ENCODE measurements at regions not wholly inside any gene's neighbourhood (a gene's known extent, or its start where the extent isn't known, plus 50 kb on each side); places are given as distances from the start of the nearest gene placed in this dataset.

- no peak for DNase-seq
- no peak overlapping the region for H4K8ac ChIP-seq (ENCODE audit: low read depth, low read length)
- H4K91ac ChIP-seq (ENCODE audit: low read depth, low read length): no peak overlapping the region
- no peak overlapping the region for H3K23ac ChIP-seq (ENCODE audit: low read length)
- H2AFZ ChIP-seq (ENCODE audit: insufficient read depth, low read length, poor library complexity): no peak overlapping the region
- no peak overlapping the region for H2BK12ac ChIP-seq (ENCODE audit: low read length)
- H3K18ac ChIP-seq (ENCODE audit: low read length): no peak overlapping the region
- H3K9me3 ChIP-seq (ENCODE audit: insufficient read depth, low read depth, low read length): no peaks in the 10 kb centered on the region
- no peak overlapping the region for H3K14ac ChIP-seq (ENCODE audit: low read length)
- H3K27ac ChIP-seq (ENCODE audit: low read depth, low read length): no peak overlapping the region
- no CpG with 5 or more reads among the region's 7 CpGs for WGBS (ENCODE audit: extremely low coverage, insufficient coverage, insufficient read length)
- H3K4ac ChIP-seq (ENCODE audit: low read depth, low read length): no peak overlapping the region
- no peaks in the 10 kb centered on the region for H3K36me3 ChIP-seq (ENCODE audit: control insufficient read depth in 1 of 2, insufficient read depth in 2 of 2, low read length in 2 of 2)
- no peaks in the 10 kb centered on the region for H3K79me1 ChIP-seq (ENCODE audit: low read length)
- H2AK5ac ChIP-seq (ENCODE audit: low read length): no peak overlapping the region
- no peaks in the 10 kb centered on the region for H3K27me3 ChIP-seq (ENCODE audit: insufficient read depth, low read length)
- no peak overlapping the region for H3K4me3 ChIP-seq (ENCODE audit: low read depth, low read length)
- H2BK5ac ChIP-seq (ENCODE audit: low read depth, low read length, poor library complexity): no peak overlapping the region
- H3K9ac ChIP-seq (ENCODE audit: low read length): no peak overlapping the region
- no peak overlapping the region for H3K4me2 ChIP-seq (ENCODE audit: low read length)
- H3K79me2 ChIP-seq (ENCODE audit: control insufficient read depth, insufficient read depth, low read length, poor library complexity): no peaks in the 10 kb centered on the region
- no peak overlapping the region for H2BK120ac ChIP-seq (ENCODE audit: insufficient read depth, low read length, poor library complexity)
- H3K4me1 ChIP-seq (ENCODE audit: control insufficient read depth in 1 of 2, insufficient read depth in 2 of 2, low read length in 2 of 2): no peaks in the 10 kb centered on the region
- no peak overlapping the region for H4K12ac ChIP-seq (ENCODE audit: low read depth, low read length)
These were observed 233.1 kb upstream of the FERMT1 start for GRCh38 chr20:6355754-6356451.

GRCh38 chr20:6348908-6349307 is 226.1 kb upstream of the FERMT1 start:
- H4K12ac ChIP-seq (ENCODE audit: low read depth, low read length): no peak overlapping the region
- no peak overlapping the region for H3K27ac ChIP-seq (ENCODE audit: low read depth, low read length)
- no peak overlapping the region for H4K91ac ChIP-seq (ENCODE audit: low read depth, low read length)
- H2BK5ac ChIP-seq (ENCODE audit: low read depth, low read length, poor library complexity): no peak overlapping the region
- no peaks in the 10 kb centered on the region for H3K36me3 ChIP-seq (ENCODE audit: control insufficient read depth in 1 of 2, insufficient read depth in 2 of 2, low read length in 2 of 2)
- no peak overlapping the region for H2AFZ ChIP-seq (ENCODE audit: insufficient read depth, low read length, poor library complexity)
- H3K79me2 ChIP-seq (ENCODE audit: control insufficient read depth, insufficient read depth, low read length, poor library complexity): no peaks in the 10 kb centered on the region
- no peaks in the 10 kb centered on the region for H3K79me1 ChIP-seq (ENCODE audit: low read length)
- H3K4ac ChIP-seq (ENCODE audit: low read depth, low read length): no peak overlapping the region
- H3K4me3 ChIP-seq (ENCODE audit: low read depth, low read length): no peak overlapping the region
- H3K18ac ChIP-seq (ENCODE audit: low read length): no peak overlapping the region
- no peak overlapping the region for H3K9ac ChIP-seq (ENCODE audit: low read length)
- no peak overlapping the region for H4K8ac ChIP-seq (ENCODE audit: low read depth, low read length)
- H2AK5ac ChIP-seq (ENCODE audit: low read length): no peak overlapping the region
- DNase-seq: no peak
- H2BK120ac ChIP-seq (ENCODE audit: insufficient read depth, low read length, poor library complexity): no peak overlapping the region
- H3K4me2 ChIP-seq (ENCODE audit: low read length): no peak overlapping the region
- H3K23ac ChIP-seq (ENCODE audit: low read length): no peak overlapping the region
- H3K4me1 ChIP-seq (ENCODE audit: control insufficient read depth in 1 of 2, insufficient read depth in 2 of 2, low read length in 2 of 2): no peaks in the 10 kb centered on the region
- H2BK12ac ChIP-seq (ENCODE audit: low read length): no peak overlapping the region
- no peaks in the 10 kb centered on the region for H3K27me3 ChIP-seq (ENCODE audit: insufficient read depth, low read length)
- no peak overlapping the region for H3K14ac ChIP-seq (ENCODE audit: low read length)
- no peaks in the 10 kb centered on the region for H3K9me3 ChIP-seq (ENCODE audit: insufficient read depth, low read depth, low read length)

GRCh38 chr20:6347916-6348315 is 225.1 kb upstream of the FERMT1 start:
- Histone ChIP-seq H3K4me3 (ENCODE audit: low read depth, low read length) (no peak overlapping the region), H2BK5ac (ENCODE audit: low read depth, low read length, poor library complexity) (no peak overlapping the region), H3K23ac (ENCODE audit: low read length) (no peak overlapping the region)

GRCh38 chr20:6341491-6341890 is 218.7 kb upstream of the FERMT1 start:
- no peaks in the 10 kb centered on the region for H3K4me1 ChIP-seq (ENCODE audit: control insufficient read depth in 1 of 2, insufficient read depth in 2 of 2, low read length in 2 of 2)
- H2AK5ac ChIP-seq (ENCODE audit: low read length): no peak overlapping the region
- DNase-seq: no peak
- no peak overlapping the region for H3K18ac ChIP-seq (ENCODE audit: low read length)
- H2BK5ac ChIP-seq (ENCODE audit: low read depth, low read length, poor library complexity): no peak overlapping the region
- H3K27me3 ChIP-seq (ENCODE audit: insufficient read depth, low read length): no peaks in the 10 kb centered on the region
- no peak overlapping the region for H2BK12ac ChIP-seq (ENCODE audit: low read length)
- no peak overlapping the region for H4K8ac ChIP-seq (ENCODE audit: low read depth, low read length)
- no peaks in the 10 kb centered on the region for H3K9me3 ChIP-seq (ENCODE audit: insufficient read depth, low read depth, low read length)
- no peaks in the 10 kb centered on the region for H3K79me1 ChIP-seq (ENCODE audit: low read length)
- H3K36me3 ChIP-seq (ENCODE audit: control insufficient read depth in 1 of 2, insufficient read depth in 2 of 2, low read length in 2 of 2): no peaks in the 10 kb centered on the region
- no peak overlapping the region for H4K91ac ChIP-seq (ENCODE audit: low read depth, low read length)
- no peak overlapping the region for H2AFZ ChIP-seq (ENCODE audit: insufficient read depth, low read length, poor library complexity)
- H3K79me2 ChIP-seq (ENCODE audit: control insufficient read depth, insufficient read depth, low read length, poor library complexity): no peaks in the 10 kb centered on the region
- no peak overlapping the region for H3K23ac ChIP-seq (ENCODE audit: low read length)
- WGBS (ENCODE audit: extremely low coverage, insufficient coverage, insufficient read length): no CpG with 5 or more reads among the region's 1 CpG
- no peak overlapping the region for H3K27ac ChIP-seq (ENCODE audit: low read depth, low read length)
- no peak overlapping the region for H3K4ac ChIP-seq (ENCODE audit: low read depth, low read length)
- no peak overlapping the region for H2BK120ac ChIP-seq (ENCODE audit: insufficient read depth, low read length, poor library complexity)
- H4K12ac ChIP-seq (ENCODE audit: low read depth, low read length): no peak overlapping the region
- H3K14ac ChIP-seq (ENCODE audit: low read length): no peak overlapping the region
- no peak overlapping the region for H3K9ac ChIP-seq (ENCODE audit: low read length)
- H3K4me3 ChIP-seq (ENCODE audit: low read depth, low read length): no peak overlapping the region
- H3K4me2 ChIP-seq (ENCODE audit: low read length): no peak overlapping the region

More at GRCh38 chr20:6347916-6348315, 225.1 kb upstream of the FERMT1 start:
- no peak overlapping the region for H4K12ac ChIP-seq (ENCODE audit: low read depth, low read length)
- no peak overlapping the region for H4K91ac ChIP-seq (ENCODE audit: low read depth, low read length)
- H3K4me1 ChIP-seq (ENCODE audit: control insufficient read depth in 1 of 2, insufficient read depth in 2 of 2, low read length in 2 of 2): no peaks in the 10 kb centered on the region
- no peak overlapping the region for H3K27ac ChIP-seq (ENCODE audit: low read depth, low read length)
- H4K8ac ChIP-seq (ENCODE audit: low read depth, low read length): no peak overlapping the region
- H2BK12ac ChIP-seq (ENCODE audit: low read length): no peak overlapping the region
- no peaks in the 10 kb centered on the region for H3K79me2 ChIP-seq (ENCODE audit: control insufficient read depth, insufficient read depth, low read length, poor library complexity)
- no peak overlapping the region for H3K4ac ChIP-seq (ENCODE audit: low read depth, low read length)
- H3K18ac ChIP-seq (ENCODE audit: low read length): no peak overlapping the region
- no peak overlapping the region for H3K14ac ChIP-seq (ENCODE audit: low read length)
- H2AFZ ChIP-seq (ENCODE audit: insufficient read depth, low read length, poor library complexity): no peak overlapping the region
- no peaks in the 10 kb centered on the region for H3K36me3 ChIP-seq (ENCODE audit: control insufficient read depth in 1 of 2, insufficient read depth in 2 of 2, low read length in 2 of 2)
- DNase-seq: no peak
- no peaks in the 10 kb centered on the region for H3K27me3 ChIP-seq (ENCODE audit: insufficient read depth, low read length)
- no peak overlapping the region for H2AK5ac ChIP-seq (ENCODE audit: low read length)
- H3K79me1 ChIP-seq (ENCODE audit: low read length): no peaks in the 10 kb centered on the region
- no peak overlapping the region for H3K4me2 ChIP-seq (ENCODE audit: low read length)
- no peak overlapping the region for H2BK120ac ChIP-seq (ENCODE audit: insufficient read depth, low read length, poor library complexity)
- no peaks in the 10 kb centered on the region for H3K9me3 ChIP-seq (ENCODE audit: insufficient read depth, low read depth, low read length)
- H3K9ac ChIP-seq (ENCODE audit: low read length): no peak overlapping the region

All from trophoblast cell (in vitro differentiated cells and primary cell).